SK-N-DZ (cell line): ENCODE measurements at regions not wholly inside any gene's neighbourhood (a gene's known extent, or its start where the extent isn't known, plus 50 kb on each side); places are given as distances from the start of the nearest gene placed in this dataset.

Experiments
- DNase-seq: peaks from one replicate; pipeline ENCODE4 v3.0.0-alpha.2; 2015; ENCODE audit warnings: low spot score

GRCh38 chr15:94056314-94056713 lies 175.0 kb upstream of the MCTP2 start:
- no peak for DNase-seq

DNA sequence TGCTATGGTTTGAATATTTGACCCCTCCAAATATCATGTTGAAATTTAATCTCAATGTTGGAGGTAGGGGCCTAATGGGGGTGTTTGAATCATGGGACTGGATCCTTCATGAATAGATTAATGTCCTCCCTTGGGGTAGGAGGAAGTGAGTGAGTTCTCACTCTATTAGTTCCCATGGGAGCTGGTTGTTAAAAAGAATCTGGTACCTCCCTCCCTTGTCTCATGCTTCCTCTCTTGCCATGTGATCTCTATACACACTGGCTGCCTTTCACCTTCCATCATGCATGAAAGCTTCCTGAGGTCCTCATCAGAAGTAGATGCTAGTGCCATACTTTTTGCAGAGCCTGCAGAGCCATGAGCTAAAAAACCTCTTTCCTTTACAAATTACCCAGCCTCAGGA lies 177.7 kb upstream of the MCTP2 start:
- no peak for DNase-seq

GRCh38 chr15:94052711-94053110 lies 178.7 kb upstream of the MCTP2 start:
- no peak for DNase-seq

GRCh38 chr15:94047566-94047965 lies 183.8 kb upstream of the MCTP2 start:
- no peak for DNase-seq

DNA sequence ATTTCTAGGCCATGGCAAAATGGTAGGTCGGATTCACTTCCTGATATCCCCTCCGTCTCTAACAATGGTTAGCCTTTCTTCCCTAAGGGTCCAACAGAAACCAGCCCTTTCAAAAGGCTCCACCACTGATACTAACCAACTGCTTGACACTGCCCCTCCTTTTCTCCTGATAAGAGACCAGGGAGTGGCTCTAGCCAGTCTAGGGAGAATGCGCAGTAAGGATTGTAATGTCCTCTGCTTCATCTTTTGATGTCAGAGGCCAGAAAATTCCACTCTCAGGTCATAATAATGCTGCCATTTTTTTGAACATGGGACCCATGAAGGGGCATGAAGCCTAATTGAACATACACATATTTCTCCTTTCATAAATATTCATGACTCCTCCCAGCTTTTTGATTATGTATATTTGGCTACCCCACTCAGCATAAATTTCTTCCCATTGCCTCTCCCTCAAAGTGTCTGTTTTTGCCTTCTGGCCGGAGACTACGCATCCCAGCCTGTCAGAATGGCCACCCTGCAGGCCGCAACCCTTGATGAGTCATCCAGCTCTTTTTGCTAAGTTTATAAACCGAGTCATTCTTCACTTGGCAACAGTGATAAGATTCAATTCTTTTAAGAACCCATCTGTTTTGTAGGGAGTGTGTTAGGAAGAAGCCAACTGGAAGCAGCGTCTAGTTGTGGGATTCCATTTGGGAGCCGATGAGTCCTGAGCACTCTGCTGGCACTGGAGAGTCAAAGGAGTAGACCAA lies 189.0 kb upstream of the MCTP2 start:
- no peak for DNase-seq

DNA sequence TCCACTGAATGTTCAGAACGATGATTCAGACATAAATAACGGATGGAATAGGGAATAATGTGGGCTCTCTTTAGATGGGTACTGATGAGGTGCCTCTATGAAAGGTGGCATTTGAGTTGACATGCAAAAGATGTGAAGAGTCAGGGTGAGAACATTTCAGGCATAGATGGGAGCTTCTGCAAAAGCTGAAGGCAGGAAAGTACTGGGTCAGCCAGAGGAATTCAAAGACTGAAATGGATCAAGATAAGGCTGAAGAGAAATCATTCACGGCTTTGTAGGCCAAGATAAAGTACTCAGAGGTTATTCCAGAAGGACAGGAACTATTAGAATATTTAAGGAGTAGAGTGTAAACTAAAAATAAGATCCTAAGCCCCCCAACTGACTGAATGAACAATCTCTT lies 189.6 kb upstream of the MCTP2 start:
- DNase-seq = no peak

GRCh38 chr15:94040541-94041248 lies 190.7 kb upstream of the MCTP2 start:
- no peak for DNase-seq

- DNase-seq = no peak
Measured at GRCh38 chr15:94036156-94036555, 195.2 kb upstream of the MCTP2 start.

DNA sequence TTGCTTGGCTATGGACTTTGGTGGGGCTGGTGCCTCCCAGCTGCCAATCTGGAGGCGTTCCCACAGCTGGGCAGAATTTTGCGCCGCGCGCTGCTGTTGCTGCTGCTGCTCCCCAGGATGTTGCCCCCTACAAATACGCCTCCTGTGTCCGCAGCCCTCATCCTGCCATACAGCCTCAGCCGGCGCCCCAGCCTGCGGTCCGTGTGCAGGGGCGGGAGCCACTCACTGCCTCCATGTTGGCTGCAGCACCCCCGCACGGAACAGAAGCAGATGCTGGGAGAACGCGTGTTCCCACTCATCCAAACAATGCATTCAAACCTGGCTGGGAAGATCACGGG lies 197.7 kb upstream of the MCTP2 start:
- DNase-seq = no peak

DNA sequence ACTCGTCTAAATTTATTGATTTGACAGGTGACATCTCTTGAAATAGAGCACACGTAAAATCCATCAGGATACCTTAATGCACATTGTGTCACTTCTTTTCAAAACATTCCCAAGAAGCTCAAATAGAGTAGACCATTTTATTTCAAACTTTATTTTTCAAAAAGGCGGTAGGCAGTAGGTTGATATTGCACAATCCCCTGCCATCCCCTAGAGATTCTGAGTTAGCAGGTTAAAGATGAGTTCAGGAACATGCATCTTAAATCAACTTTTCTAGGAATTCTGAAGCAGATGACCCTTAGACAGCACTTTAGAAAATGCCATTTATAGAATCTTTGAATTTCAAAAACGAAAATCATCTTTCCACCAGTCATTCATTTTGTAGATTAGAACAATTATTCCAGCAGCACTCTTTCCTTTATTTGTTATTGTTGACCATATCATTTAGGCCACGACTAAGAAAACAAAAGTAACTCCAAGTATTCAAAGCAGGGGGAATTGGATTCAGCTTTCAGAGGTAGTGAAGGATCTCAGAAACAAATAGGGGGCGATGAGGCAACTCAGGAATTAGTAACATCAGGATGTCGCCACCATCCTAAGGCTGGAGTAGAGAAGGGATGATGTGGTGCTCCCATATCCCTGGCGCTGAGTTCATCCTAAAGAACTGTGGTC lies 198.2 kb upstream of the MCTP2 start:
- no peak for DNase-seq

- DNase-seq = no peak
Measured at GRCh38 chr15:94032571-94032970, 198.8 kb upstream of the MCTP2 start.

DNA sequence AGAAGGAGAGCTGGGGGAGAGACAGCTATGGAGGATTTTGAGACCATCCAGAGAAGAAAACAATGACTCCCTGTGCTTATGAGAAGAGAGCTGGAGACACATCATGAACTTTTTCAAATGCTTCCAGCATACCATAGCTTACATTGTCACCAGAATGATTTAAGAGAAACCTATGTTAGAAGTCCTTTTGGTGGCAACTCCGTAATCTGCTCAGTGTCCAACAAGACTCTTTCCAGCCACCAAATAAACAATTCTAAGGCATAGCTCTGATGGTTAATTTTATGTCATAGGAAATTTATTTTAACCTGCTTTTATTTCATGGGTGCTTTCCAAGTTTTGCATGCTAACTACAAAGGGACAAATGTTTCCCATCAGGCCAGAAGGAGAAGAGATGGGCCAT lies 200.3 kb upstream of the MCTP2 start:
- no peak for DNase-seq

DNA sequence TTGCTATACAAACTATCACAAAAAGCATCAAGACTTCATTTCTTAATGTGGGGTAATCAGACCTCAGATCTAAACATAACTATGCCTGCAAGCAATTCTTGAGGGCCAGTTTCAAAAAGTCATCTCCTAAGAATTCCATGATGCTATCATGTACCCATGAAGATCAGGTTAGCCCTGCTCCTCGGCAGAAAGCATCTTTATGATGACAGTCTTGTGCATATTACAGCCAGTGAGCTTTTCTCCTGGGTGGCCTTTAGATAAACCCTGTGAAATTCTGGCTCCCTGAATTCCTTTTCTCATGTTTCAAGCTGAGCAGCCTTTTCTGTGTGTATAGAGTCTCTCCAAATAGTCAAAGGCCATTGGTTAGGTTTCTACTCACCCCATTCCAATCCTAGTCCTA lies 201.9 kb upstream of the MCTP2 start:
- DNase-seq = no peak

- no peak for DNase-seq
Measured at GRCh38 chr15:94028809-94029208, 202.6 kb upstream of the MCTP2 start.

- DNase-seq = no peak
Measured at GRCh38 chr15:94028121-94028520, 203.2 kb upstream of the MCTP2 start.

- no peak for DNase-seq
Measured at GRCh38 chr15:94027581-94027980, 203.8 kb upstream of the MCTP2 start.

GRCh38 chr15:94026458-94027304 lies 204.7 kb upstream of the MCTP2 start:
- DNase-seq = no peak

DNA sequence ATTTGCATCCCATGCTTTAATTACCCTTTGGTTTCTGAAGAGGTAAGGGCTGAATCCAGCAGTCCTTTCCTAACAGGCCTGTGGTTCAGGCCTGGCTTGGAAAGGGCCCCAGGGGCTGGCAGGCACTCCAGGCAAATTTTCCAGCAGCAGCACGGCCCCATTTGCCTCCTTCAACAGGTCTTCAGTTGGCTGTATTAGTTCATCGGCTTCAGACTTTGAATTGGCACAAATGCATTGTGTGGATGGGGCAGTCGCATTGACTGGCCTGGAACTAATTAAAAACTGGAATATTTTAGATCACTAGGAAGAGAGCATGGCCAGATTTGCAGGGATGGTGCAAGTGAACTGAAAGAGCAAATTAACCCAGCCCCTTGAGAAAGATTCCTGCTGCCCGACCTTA lies 207.8 kb upstream of the MCTP2 start:
- DNase-seq = no peak

- DNase-seq = no peak
Measured at GRCh38 chr15:94021621-94022320, 209.6 kb upstream of the MCTP2 start.

GRCh38 chr15:94019062-94019461 lies 212.3 kb upstream of the MCTP2 start:
- no peak for DNase-seq

DNA sequence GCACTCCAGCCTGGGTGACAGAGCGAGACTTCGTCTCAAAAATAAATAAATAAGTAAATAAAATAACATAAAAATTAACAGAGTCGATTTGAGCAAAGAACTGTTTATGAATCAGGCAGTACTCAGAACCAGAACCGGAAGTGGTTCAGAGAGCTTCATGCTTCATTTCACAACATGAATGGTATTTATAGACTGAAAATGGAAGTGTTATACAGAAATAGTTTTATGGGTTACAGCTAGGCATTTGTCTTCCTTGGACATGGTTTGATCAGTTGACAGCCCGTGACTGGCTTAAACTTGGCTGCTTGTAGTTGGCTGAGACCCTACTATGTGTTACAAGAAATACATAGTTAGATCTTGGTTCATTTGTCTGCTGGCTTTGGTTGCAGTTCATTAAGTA lies 216.0 kb upstream of the MCTP2 start:
- DNase-seq = no peak
